HepG2 (cell line): ENCODE measurements at regions not wholly inside any gene's neighbourhood (a gene's known extent, or its start where the extent isn't known, plus 50 kb on each side); places are given as distances from the start of the nearest gene placed in this dataset.

Experiments
- ATAC-seq: fragments of 200-7000 bp; cut with Tn5 transposase; 3 replicates; pipeline ENCODE4 v1.9.1; 2020; ENCODE audit warnings: mild to moderate bottlenecking, moderate library complexity
- BruUV-seq: library from RNA; stranded (reverse); fragments of 400-500 nt; replicated peaks from 2 replicates; lab custom pipeline; 2021; lab: Mats Ljungman, UMichigan
- CTCF ChIA-PET: fragments of 300-600 bp; formaldehyde crosslinking; extraction: SDS; loops from one replicate; lab custom pipeline; 2021; ENCODE audit warnings: low total read pairs, inconsistent platforms, low intra/inter-chr PET ratio; lab: Yijun Ruan, JAX
- POLR2A ChIA-PET: fragments of 350-600 bp; sonication (Branson Sonifier 250); formaldehyde crosslinking; loops from one replicate; lab custom pipeline; 2020; ENCODE audit warnings: antibody characterized with exemption, inconsistent platforms; lab: Yijun Ruan, JAX
- DNase-seq: peaks from one replicate; pipeline ENCODE4 v3.0.0-alpha.2; 2015; ENCODE audit warnings: low spot score
- FAIRE-seq: peaks from 3 replicates; lab custom pipeline; 2011; peaks lifted over from hg19 to GRCh38; lab: Jason Lieb, UNC
- H2AFZ ChIP-seq: one replicate; pipeline ENCODE4 v1.6.1; 2011; ENCODE audit warnings: low read length, inconsistent platforms
- H3K27ac ChIP-seq: fragments of 300-600 bp; 3 replicates; pipeline ENCODE4 v1.8.0; 2011; ENCODE audit warnings: mixed run types, mild to moderate bottlenecking, mixed read lengths, low read length, inconsistent platforms; ENCODE audit not compliant: insufficient read depth; ENCODE audit errors: extremely low read length
- H3K27me3 ChIP-seq, 2 experiments: fragments of 200-600 bp in 1 of 2; 2 replicates in 1 of 2; 3 replicates in 1 of 2; pipeline versions ENCODE4 v1.6.0 to v1.8.0; 2011; ENCODE audit warnings: low read length in 2 of 2, mild to moderate bottlenecking in 2 of 2, moderate library complexity in 2 of 2, inconsistent platforms in 1 of 2; ENCODE audit not compliant: insufficient read depth in 2 of 2, control insufficient read depth in 1 of 2
- H3K36me3 ChIP-seq, 2 experiments: fragments of 200-600 bp in 1 of 2; replicated peaks in 1 of 2; 2 replicates in 1 of 2; 3 replicates in 1 of 2; pipeline versions ENCODE4 v1.5.1 to v1.8.0; 2011; ENCODE audit warnings: low read length in 2 of 2, inconsistent platforms in 1 of 2; ENCODE audit not compliant: insufficient read depth in 2 of 2, control insufficient read depth in 1 of 2
- H3K4me1 ChIP-seq: 2 replicates; pipeline ENCODE4 v1.5.1; 2012; ENCODE audit warnings: low read length, inconsistent platforms; ENCODE audit not compliant: insufficient read depth
- H3K4me2 ChIP-seq: 2 replicates; pipeline ENCODE4 v1.6.0; 2011; ENCODE audit warnings: low read depth, low read length, inconsistent platforms
- H3K4me3 ChIP-seq, 3 experiments: fragments of 200-600 bp in 1 of 3; sonication (generic), shearing (Covaris generic) in 1 of 3; replicated peaks in 1 of 3; 2 replicates each; pipeline ENCODE4 v1.5.1; 2011 to 2016; ENCODE audit warnings: low read length in 3 of 3, inconsistent platforms in 2 of 3, low read depth in 2 of 3, mild to moderate bottlenecking in 2 of 3, control low read depth in 1 of 3, mixed read lengths in 1 of 3; ENCODE audit not compliant: insufficient read depth in 1 of 3
- H3K79me2 ChIP-seq: one replicate; pipeline ENCODE4 v1.6.1; 2011; ENCODE audit warnings: low read length, inconsistent platforms; ENCODE audit not compliant: insufficient read depth
- H3K9ac ChIP-seq: 2 replicates; pipeline ENCODE4 v1.6.0; 2011; ENCODE audit warnings: mild to moderate bottlenecking, low read depth, low read length, inconsistent platforms; ENCODE audit not compliant: insufficient read depth
- H3K9me3 ChIP-seq: 2 replicates; pipeline ENCODE4 v1.5.1; 2012; ENCODE audit warnings: mild to moderate bottlenecking, low read length
- H4K20me1 ChIP-seq: 2 replicates; pipeline ENCODE4 v1.6.0; 2011; ENCODE audit warnings: inconsistent platforms, mild to moderate bottlenecking, low read length, moderate library complexity; ENCODE audit not compliant: insufficient read depth
- HHEX ChIP-seq: IDR thresholded peaks from 2 replicates; pipeline ENCODE4 v1.6.1; 2016; ENCODE audit warnings: control low read depth
- RELA ChIP-seq: sonication (generic); formaldehyde crosslinking; IDR thresholded peaks from 2 replicates; pipeline ENCODE4 v1.4.0; 2020; ENCODE audit warnings: missing genetic modification reagents
- SAFB2 ChIP-seq: sonication (generic); formaldehyde crosslinking; IDR thresholded peaks from 2 replicates; pipeline ENCODE4 v1.5.1; 2020; ENCODE audit warnings: missing genetic modification reagents, low read depth, mild to moderate bottlenecking, borderline replicate concordance
- ZZZ3 ChIP-seq: sonication (generic); formaldehyde crosslinking; IDR thresholded peaks from 2 replicates; pipeline ENCODE4 v1.4.0; 2020; ENCODE audit warnings: missing genetic modification reagents, mild to moderate bottlenecking, borderline replicate concordance
- WGBS: methylation state at CpG from one replicate; pipeline ENCODE4 v1.1.6; 2017; ENCODE audit warnings: low lambda C conversion rate; 5-methylcytosine and 5-hydroxymethylcytosine counted together
- in situ Hi-C: cut with HindIII; loops from 2 replicates; pipeline ENCODE4 v1.10.0; 2017; ENCODE audit warnings: low pct_unique_long_range_greater_than_20kb; ENCODE audit not compliant: extremely low pct_ligation_motif_present
- intact Hi-C: fragments of 100-400 bp; cut with micrococcal nuclease; formaldehyde crosslinking; loops from one replicate; pipeline ENCODE4 v1.10.0; 2022; ENCODE audit not compliant: unreplicated experiment
- TF ChIP-seq, protein P1 (sequence below): sonication (generic); formaldehyde crosslinking; IDR thresholded peaks from 2 replicates; pipeline ENCODE4 v1.5.1; 2020; ENCODE audit warnings: mild to moderate bottlenecking, missing genetic modification reagents, moderate library complexity
- TF ChIP-seq, protein P2 (sequence below): sonication (generic); formaldehyde crosslinking; IDR thresholded peaks from 2 replicates; pipeline ENCODE4 v1.9.0; 2022; ENCODE audit warnings: missing genetic modification reagents, mild to moderate bottlenecking, borderline replicate concordance

DNA sequence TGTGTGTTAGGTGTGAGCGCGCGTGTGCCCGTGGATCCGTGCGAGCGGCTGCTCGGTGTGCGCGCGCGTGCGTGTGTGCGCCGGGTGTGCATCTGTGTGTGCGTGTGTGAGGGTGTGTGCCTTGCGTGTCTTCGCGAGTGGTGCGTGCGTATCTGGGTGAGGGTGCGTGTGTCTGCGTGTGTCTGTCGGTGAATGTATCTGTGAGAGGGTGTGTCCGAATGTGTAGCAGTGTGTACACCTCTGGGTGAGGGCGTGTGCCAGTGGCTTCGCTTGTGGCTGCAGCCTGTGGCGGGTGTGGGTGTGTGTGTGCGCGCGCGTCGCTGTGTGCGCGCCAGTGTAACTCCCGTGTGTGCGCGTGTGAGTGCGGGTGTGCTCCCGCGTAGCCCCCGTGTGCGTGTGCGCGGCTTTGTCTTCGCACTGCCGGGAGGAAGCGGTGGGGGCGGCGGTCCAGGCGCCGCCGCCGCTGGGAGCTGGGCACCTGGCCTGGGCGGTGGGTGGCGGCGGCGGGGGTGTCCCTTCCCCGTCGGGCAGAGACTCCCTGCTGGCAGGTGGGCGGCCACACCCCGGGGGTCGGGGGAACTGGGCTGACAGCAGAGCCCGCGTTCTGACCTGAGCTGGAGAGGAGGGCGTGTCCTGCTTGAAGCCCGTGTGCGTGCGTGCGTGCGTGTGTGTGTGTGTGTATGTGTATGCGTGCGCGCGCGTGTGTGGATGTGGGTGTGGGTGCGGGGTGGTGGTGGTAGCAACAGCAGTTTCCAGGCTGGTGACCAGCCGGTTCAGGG is 61.3 kb upstream of the EPB41L1 start (continued):
- TF ChIP-seq, protein P1, sequence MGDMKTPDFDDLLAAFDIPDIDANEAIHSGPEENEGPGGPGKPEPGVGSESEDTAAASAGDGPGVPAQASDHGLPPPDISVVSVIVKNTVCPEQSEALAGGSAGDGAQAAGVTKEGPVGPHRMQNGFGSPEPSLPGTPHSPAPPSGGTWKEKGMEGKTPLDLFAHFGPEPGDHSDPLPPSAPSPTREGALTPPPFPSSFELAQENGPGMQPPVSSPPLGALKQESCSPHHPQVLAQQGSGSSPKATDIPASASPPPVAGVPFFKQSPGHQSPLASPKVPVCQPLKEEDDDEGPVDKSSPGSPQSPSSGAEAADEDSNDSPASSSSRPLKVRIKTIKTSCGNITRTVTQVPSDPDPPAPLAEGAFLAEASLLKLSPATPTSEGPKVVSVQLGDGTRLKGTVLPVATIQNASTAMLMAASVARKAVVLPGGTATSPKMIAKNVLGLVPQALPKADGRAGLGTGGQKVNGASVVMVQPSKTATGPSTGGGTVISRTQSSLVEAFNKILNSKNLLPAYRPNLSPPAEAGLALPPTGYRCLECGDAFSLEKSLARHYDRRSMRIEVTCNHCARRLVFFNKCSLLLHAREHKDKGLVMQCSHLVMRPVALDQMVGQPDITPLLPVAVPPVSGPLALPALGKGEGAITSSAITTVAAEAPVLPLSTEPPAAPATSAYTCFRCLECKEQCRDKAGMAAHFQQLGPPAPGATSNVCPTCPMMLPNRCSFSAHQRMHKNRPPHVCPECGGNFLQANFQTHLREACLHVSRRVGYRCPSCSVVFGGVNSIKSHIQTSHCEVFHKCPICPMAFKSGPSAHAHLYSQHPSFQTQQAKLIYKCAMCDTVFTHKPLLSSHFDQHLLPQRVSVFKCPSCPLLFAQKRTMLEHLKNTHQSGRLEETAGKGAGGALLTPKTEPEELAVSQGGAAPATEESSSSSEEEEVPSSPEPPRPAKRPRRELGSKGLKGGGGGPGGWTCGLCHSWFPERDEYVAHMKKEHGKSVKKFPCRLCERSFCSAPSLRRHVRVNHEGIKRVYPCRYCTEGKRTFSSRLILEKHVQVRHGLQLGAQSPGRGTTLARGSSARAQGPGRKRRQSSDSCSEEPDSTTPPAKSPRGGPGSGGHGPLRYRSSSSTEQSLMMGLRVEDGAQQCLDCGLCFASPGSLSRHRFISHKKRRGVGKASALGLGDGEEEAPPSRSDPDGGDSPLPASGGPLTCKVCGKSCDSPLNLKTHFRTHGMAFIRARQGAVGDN (CRISPR knock-in tag), result peak; percentile 62
- TF ChIP-seq SAFB2 (CRISPR knock-in tag), result no peak
- 0 out of 2 replicates have a peak, but pooled peaks have one; percentile 49 for TF ChIP-seq ZZZ3 (CRISPR knock-in tag)
- TF ChIP-seq RELA (CRISPR knock-in tag), result no peak

GRCh38 chr20:36093804-36094145 is 60.8 kb upstream of the EPB41L1 start:
- Histone ChIP-seq H4K20me1 (no peaks in the 10 kb centered on the region), H3K27ac (no peak overlapping the region), H3K79me2 (no peaks in the 10 kb centered on the region), H3K9ac (no peak overlapping the region), H3K4me3 (peak overlapping the region in 2 of 3 experiments; percentile 49 to 78; a peak in 2 of 6 replicates), H3K9me3 (no peaks in the 10 kb centered on the region), H3K36me3 (no peaks in the 10 kb centered on the region), H3K27me3 (peaks cover 20 to 80% of the 10 kb centered on the region in 2 experiments), H2AFZ (no peak overlapping the region), H3K4me2 (peak overlapping the region; percentile 84), H3K4me1 (peaks cover 12% of the 10 kb centered on the region)
- intact Hi-C loops (no loop called here), in situ Hi-C loops (no loop called here)
- ChIA-PET POLR2A (interaction anchor here (0.8 kb wide), 1 partner anchor 23 kb away, joined by 3 read pairs; no protein-coding TSS in a partner anchor), CTCF (no interaction called here)
- TF ChIP-seq, protein P2, sequence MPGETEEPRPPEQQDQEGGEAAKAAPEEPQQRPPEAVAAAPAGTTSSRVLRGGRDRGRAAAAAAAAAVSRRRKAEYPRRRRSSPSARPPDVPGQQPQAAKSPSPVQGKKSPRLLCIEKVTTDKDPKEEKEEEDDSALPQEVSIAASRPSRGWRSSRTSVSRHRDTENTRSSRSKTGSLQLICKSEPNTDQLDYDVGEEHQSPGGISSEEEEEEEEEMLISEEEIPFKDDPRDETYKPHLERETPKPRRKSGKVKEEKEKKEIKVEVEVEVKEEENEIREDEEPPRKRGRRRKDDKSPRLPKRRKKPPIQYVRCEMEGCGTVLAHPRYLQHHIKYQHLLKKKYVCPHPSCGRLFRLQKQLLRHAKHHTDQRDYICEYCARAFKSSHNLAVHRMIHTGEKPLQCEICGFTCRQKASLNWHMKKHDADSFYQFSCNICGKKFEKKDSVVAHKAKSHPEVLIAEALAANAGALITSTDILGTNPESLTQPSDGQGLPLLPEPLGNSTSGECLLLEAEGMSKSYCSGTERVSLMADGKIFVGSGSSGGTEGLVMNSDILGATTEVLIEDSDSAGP (CRISPR knock-in tag), result peak; percentile 36; the same call in 1 of the 2 replicates
- TF ChIP-seq HHEX (CRISPR knock-in tag), result no peak
- ATAC-seq, result no peak
- BruUV-seq, result no TSS peak
- DNase-seq, result no peak
- no peak for FAIRE-seq
- WGBS, result 0% methylated on average over 2 of the region's 2 CpGs
